HG02588 (cell line): ENCODE measurements at regions not wholly inside any gene's neighbourhood (a gene's known extent, or its start where the extent isn't known, plus 50 kb on each side); places are given as distances from the start of the nearest gene placed in this dataset.
"Not testable (repeated sequence)": the region's sequence is repeated elsewhere in the genome, so short reads cannot be mapped to it uniquely, and the experiment has no call there.

Experiments
- ATAC-seq: cut with Tn5 transposase; IDR thresholded peaks from one replicate; pipeline ENCODE4 v1.9.1; 2021; ENCODE audit warnings: mild to moderate bottlenecking, moderate library complexity; ENCODE audit not compliant: unreplicated experiment

- ATAC-seq = no peak
Measured at GRCh38 chr1:218904416-218904815, 269.3 kb upstream of the LYPLAL1 start.

GRCh38 chr1:218916720-218917119, 257.0 kb upstream of the LYPLAL1 start:
- ATAC-seq = no peak

- no peak for ATAC-seq
Measured at GRCh38 chr1:218917656-218918055, 256.0 kb upstream of the LYPLAL1 start.

- ATAC-seq = no peak
Measured at GRCh38 chr1:218925777-218926176, 247.9 kb upstream of the LYPLAL1 start.

- ATAC-seq = no peak
Measured at GRCh38 chr1:218926631-218927030, 247.0 kb upstream of the LYPLAL1 start.

- ATAC-seq = no peak
Measured at GRCh38 chr1:218930000-218930399, 243.7 kb upstream of the LYPLAL1 start.

GRCh38 chr1:218930472-218931241, 243.0 kb upstream of the LYPLAL1 start:
- no peak for ATAC-seq

GRCh38 chr1:218931324-218931723, 242.4 kb upstream of the LYPLAL1 start:
- no peak for ATAC-seq

- no peak for ATAC-seq
Measured at GRCh38 chr1:218933513-218933912, 240.2 kb upstream of the LYPLAL1 start.

- not testable (repeated sequence) for ATAC-seq
Measured at GRCh38 chr1:218935408-218935807, 238.3 kb upstream of the LYPLAL1 start.

- no peak for ATAC-seq
Measured at GRCh38 chr1:218938259-218938658, 235.4 kb upstream of the LYPLAL1 start.

GRCh38 chr1:218939095-218939494, 234.6 kb upstream of the LYPLAL1 start:
- ATAC-seq = no peak

- ATAC-seq = no peak
Measured at GRCh38 chr1:218942431-218942830, 231.2 kb upstream of the LYPLAL1 start.

GRCh38 chr1:218943371-218943770, 230.3 kb upstream of the LYPLAL1 start:
- no peak for ATAC-seq

- ATAC-seq = no peak
Measured at GRCh38 chr1:218945050-218945449, 228.6 kb upstream of the LYPLAL1 start.

GRCh38 chr1:218946147-218946546, 227.5 kb upstream of the LYPLAL1 start:
- ATAC-seq = no peak

GRCh38 chr1:218948446-218948845, 225.2 kb upstream of the LYPLAL1 start:
- ATAC-seq = no peak

- no peak for ATAC-seq
Measured at GRCh38 chr1:218953386-218953785, 220.3 kb upstream of the LYPLAL1 start.

- no peak for ATAC-seq
Measured at GRCh38 chr1:218957971-218958370, 215.7 kb upstream of the LYPLAL1 start.

GRCh38 chr1:218959784-218960183, 213.9 kb upstream of the LYPLAL1 start:
- no peak for ATAC-seq

- ATAC-seq = no peak
Measured at GRCh38 chr1:218964471-218965185, 209.1 kb upstream of the LYPLAL1 start.

GRCh38 chr1:218965821-218966220, 207.9 kb upstream of the LYPLAL1 start:
- no peak for ATAC-seq
